Keratinocyte (primary cell): ENCODE measurements at regions not wholly inside any gene's neighbourhood (a gene's known extent, or its start where the extent isn't known, plus 50 kb on each side); places are given as distances from the start of the nearest gene placed in this dataset.

Experiments used
- CTCF ChIP-seq, 3 experiments: IDR thresholded peaks in 1 of 3; conservative IDR thresholded peaks in 1 of 3; optimal IDR thresholded peaks in 1 of 3; 2 replicates in 2 of 3; 3 replicates in 1 of 3; pipeline versions ENCODE3 to v1.5.1; 2011; ENCODE audit warnings: low read length in 3 of 3, mild to moderate bottlenecking in 3 of 3, moderate library complexity in 2 of 3, control low read depth in 1 of 3, inconsistent platforms in 1 of 3; ENCODE audit not compliant: insufficient read depth in 2 of 3; ENCODE audit errors: extremely low read depth in 1 of 3
- EZH2 ChIP-seq: IDR thresholded peaks from one replicate; pipeline ENCODE4 v1.6.1; 2012; ENCODE audit warnings: inconsistent platforms, mild to moderate bottlenecking, low read length, moderate library complexity

GRCh38 chr6:140226637-140227036 is 852.2 kb upstream of the CITED2 start:
- TF ChIP-seq CTCF (optimal IDR thresholded peaks at IDR 0.05 in 1 of 3, IDR thresholded peaks at IDR 0.05 in 1 of 3, conservative IDR thresholded peaks at IDR 0.05 in 1 of 3; ENCODE audit: extremely low read depth in 1 of 3, insufficient read depth in 2 of 3, low read length in 3 of 3) (no peak), EZH2 (no peak)
